ENCODE measurements at regions not wholly inside any gene's neighbourhood (a gene's known extent, or its start where the extent isn't known, plus 50 kb on each side); places are given as distances from the start of the nearest gene placed in this dataset.

DNA sequence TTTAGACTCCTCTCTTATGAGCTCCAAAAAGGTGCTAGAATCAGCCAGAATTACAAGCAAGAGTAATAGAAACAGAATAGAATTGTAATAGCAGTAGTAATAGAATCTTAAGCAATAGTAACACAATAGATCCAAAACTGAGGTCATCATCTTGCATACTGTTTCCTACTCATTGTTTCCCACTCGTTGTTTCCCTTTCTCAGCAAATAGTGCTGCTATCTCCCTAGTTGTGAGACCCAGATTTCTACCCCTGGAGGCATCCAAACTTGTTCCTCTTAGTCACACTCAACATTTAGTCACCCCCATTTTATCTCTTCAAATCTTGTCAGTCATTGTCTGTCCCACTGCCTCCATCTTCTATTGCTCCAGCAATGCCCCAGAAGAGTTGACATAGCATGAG is 356.9 kb upstream of the MARCKS start:
- TF ChIP-seq CTCF (IDR thresholded peaks at IDR 0.05; ENCODE audit: low read depth, low read length) = no peak
- no peak overlapping the region for H3K4me3 ChIP-seq (ENCODE audit: low read depth, low read length)

DNA sequence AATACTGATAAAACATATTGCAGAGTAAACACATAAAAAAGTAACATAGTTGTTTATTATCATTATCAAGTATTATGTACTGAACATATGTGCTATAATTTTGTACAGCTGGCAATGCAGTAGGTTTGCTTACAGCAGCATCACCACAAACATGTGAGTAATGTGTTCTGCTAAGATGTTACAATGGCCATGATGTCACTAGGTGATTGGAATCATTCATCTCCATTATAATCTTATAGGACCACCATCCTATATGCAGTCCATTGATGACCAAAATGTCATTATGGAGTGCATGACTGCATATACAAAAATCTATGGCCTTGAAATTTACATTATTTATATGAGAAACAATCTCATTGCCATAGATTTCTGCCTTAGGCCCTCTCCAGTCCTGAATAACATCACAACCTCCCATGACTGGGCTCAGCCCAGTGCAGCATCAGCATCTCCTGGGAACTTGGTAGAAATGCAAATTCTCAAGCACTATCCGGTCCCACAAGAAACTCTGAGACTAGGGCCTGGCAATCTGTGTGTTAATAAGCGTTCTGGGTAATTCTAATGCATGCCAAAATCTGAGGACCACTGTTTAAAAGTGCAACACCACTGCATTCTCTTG is 352.0 kb upstream of the MARCKS start:
- TF ChIP-seq CTCF (IDR thresholded peaks at IDR 0.05; ENCODE audit: low read depth, low read length) = no peak
- H3K4me3 ChIP-seq (ENCODE audit: low read depth, low read length) = no peak overlapping the region

GRCh38 chr6:113508249-113508648 is 348.9 kb upstream of the MARCKS start:
- TF ChIP-seq CTCF (IDR thresholded peaks at IDR 0.05; ENCODE audit: low read depth, low read length) = no peak
- no peak overlapping the region for H3K4me3 ChIP-seq (ENCODE audit: low read depth, low read length)

- no peak overlapping the region for H3K4me3 ChIP-seq (ENCODE audit: low read depth, low read length)
- no peak for TF ChIP-seq CTCF (IDR thresholded peaks at IDR 0.05; ENCODE audit: low read depth, low read length)
Observed at GRCh38 chr6:113511100-113511499, 346.0 kb upstream of the MARCKS start.

- no peak overlapping the region for H3K4me3 ChIP-seq (ENCODE audit: low read depth, low read length)
- no peak for TF ChIP-seq CTCF (IDR thresholded peaks at IDR 0.05; ENCODE audit: low read depth, low read length)
Observed at GRCh38 chr6:113512576-113512975, 344.6 kb upstream of the MARCKS start.

DNA sequence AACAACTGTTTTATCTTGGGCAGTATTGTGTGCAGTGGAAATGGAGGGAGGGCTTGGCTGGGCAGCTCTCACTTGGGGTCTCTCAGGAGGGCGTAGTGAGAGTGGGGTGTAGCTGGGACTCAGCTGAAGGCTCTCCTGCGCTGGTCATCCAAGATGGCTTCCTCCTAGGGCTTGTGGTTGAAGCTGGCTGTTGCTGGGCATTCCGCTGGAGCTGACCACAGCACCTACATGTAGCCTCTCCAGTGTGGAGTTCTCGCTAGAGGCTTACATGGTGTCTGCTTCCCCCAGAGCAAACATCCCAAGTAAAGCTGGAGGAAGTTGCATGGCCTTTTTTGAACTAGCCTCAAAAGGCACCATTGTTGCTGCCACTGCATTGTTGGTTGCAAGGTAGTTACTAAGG is 344.1 kb upstream of the MARCKS start:
- TF ChIP-seq CTCF (IDR thresholded peaks at IDR 0.05; ENCODE audit: low read depth, low read length) = no peak

GRCh38 chr6:113522376-113522775 is 334.8 kb upstream of the MARCKS start:
- no peak overlapping the region for H3K4me3 ChIP-seq (ENCODE audit: low read depth, low read length)
- TF ChIP-seq CTCF (IDR thresholded peaks at IDR 0.05; ENCODE audit: low read depth, low read length) = no peak

More for the DNA sequence above, 344.1 kb upstream of the MARCKS start:
- H3K4me3 ChIP-seq (ENCODE audit: low read depth, low read length) = no peak overlapping the region
